ENCODE measurements at regions not wholly inside any gene's neighbourhood (a gene's known extent, or its start where the extent isn't known, plus 50 kb on each side); places are given as distances from the start of the nearest gene placed in this dataset.
"Not testable (repeated sequence)": the region's sequence is repeated elsewhere in the genome, so short reads cannot be mapped to it uniquely, and the experiment has no call there.

- no peak for DNase-seq
These were observed 368.6 kb upstream of the PDE3A start for GRCh38 chr12:19999805-20000138.

GRCh38 chr12:20000229-20000849, 368.0 kb upstream of the PDE3A start:
- no peak for DNase-seq

- DNase-seq = no peak
These were observed 365.1 kb upstream of the PDE3A start for GRCh38 chr12:20003252-20003651.

GRCh38 chr12:20004952-20005351, 363.4 kb upstream of the PDE3A start:
- DNase-seq = no peak

GRCh38 chr12:20006871-20007730, 361.2 kb upstream of the PDE3A start:
- no peak for DNase-seq

GRCh38 chr12:20009965-20010364, 358.4 kb upstream of the PDE3A start:
- not testable (repeated sequence) for DNase-seq

GRCh38 chr12:20011200-20011599, 357.1 kb upstream of the PDE3A start:
- no peak for DNase-seq

- DNase-seq = no peak
These were observed 350.5 kb upstream of the PDE3A start for GRCh38 chr12:20017802-20018201.

- DNase-seq = no peak
These were observed 349.9 kb upstream of the PDE3A start for GRCh38 chr12:20018406-20018805.

GRCh38 chr12:20024194-20024593, 344.1 kb upstream of the PDE3A start:
- DNase-seq = no peak

- DNase-seq = no peak
These were observed 340.3 kb upstream of the PDE3A start for GRCh38 chr12:20028033-20028432.

GRCh38 chr12:20030826-20031225, 337.5 kb upstream of the PDE3A start:
- DNase-seq = no peak

- DNase-seq = no peak
These were observed 328.8 kb upstream of the PDE3A start for GRCh38 chr12:20039562-20039961.

- DNase-seq = no peak
These were observed 328.2 kb upstream of the PDE3A start for GRCh38 chr12:20040184-20040583.

GRCh38 chr12:20040831-20041230, 327.5 kb upstream of the PDE3A start:
- no peak for DNase-seq

GRCh38 chr12:20044351-20044750, 324.0 kb upstream of the PDE3A start:
- DNase-seq = no peak

- DNase-seq = no peak
These were observed 323.5 kb upstream of the PDE3A start for GRCh38 chr12:20044846-20045245.

- no peak for DNase-seq
These were observed 320.4 kb upstream of the PDE3A start for GRCh38 chr12:20047901-20048300.

- no peak for DNase-seq
These were observed 318.1 kb upstream of the PDE3A start for GRCh38 chr12:20050221-20050620.

GRCh38 chr12:20053782-20054181, 314.6 kb upstream of the PDE3A start:
- no peak for DNase-seq

- no peak for DNase-seq
These were observed 312.5 kb upstream of the PDE3A start for GRCh38 chr12:20055856-20056255.

GRCh38 chr12:20057398-20057797, 310.9 kb upstream of the PDE3A start:
- no peak for DNase-seq

GRCh38 chr12:20063116-20063515, 305.2 kb upstream of the PDE3A start:
- DNase-seq = no peak

- DNase-seq = no peak
These were observed 290.7 kb upstream of the PDE3A start for GRCh38 chr12:20077618-20078017.

- no peak for DNase-seq
These were observed 279.3 kb upstream of the PDE3A start for GRCh38 chr12:20089077-20089476.
